Brain pericyte (primary cell): ENCODE measurements at regions not wholly inside any gene's neighbourhood (a gene's known extent, or its start where the extent isn't known, plus 50 kb on each side); places are given as distances from the start of the nearest gene placed in this dataset.

Source experiments
- DNase-seq: peaks from one replicate; pipeline ENCODE4 v3.0.0-alpha.2; 2012; ENCODE audit warnings: low read depth, low spot score

GRCh38 chr5:7955476-7955875 lies 86.5 kb downstream of the MTRR start:
- DNase-seq, result no peak

GRCh38 chr5:7957329-7957728 lies 88.4 kb downstream of the MTRR start:
- DNase-seq, result no peak

- DNase-seq, result no peak
These were observed 91.2 kb downstream of the MTRR start for GRCh38 chr5:7960142-7960541.

GRCh38 chr5:7961540-7961939 lies 92.6 kb downstream of the MTRR start:
- no peak for DNase-seq

- no peak for DNase-seq
These were observed 101.9 kb downstream of the MTRR start for GRCh38 chr5:7970816-7971215.

- DNase-seq, result no peak
These were observed 107.7 kb downstream of the MTRR start for GRCh38 chr5:7976411-7977190.

- no peak for DNase-seq
These were observed 109.2 kb downstream of the MTRR start for GRCh38 chr5:7978114-7978513.

- no peak for DNase-seq
These were observed 110.0 kb downstream of the MTRR start for GRCh38 chr5:7978991-7979390.

- no peak for DNase-seq
These were observed 111.9 kb downstream of the MTRR start for GRCh38 chr5:7980881-7981280.

- DNase-seq, result no peak
These were observed 114.5 kb downstream of the MTRR start for GRCh38 chr5:7983433-7983832.

- DNase-seq, result no peak
These were observed 122.3 kb downstream of the MTRR start for GRCh38 chr5:7991125-7991821.

- DNase-seq, result no peak
These were observed 126.8 kb downstream of the MTRR start for GRCh38 chr5:7995688-7996294.

GRCh38 chr5:8005416-8005815 lies 136.5 kb downstream of the MTRR start:
- no peak for DNase-seq

- DNase-seq, result no peak
These were observed 143.4 kb downstream of the MTRR start for GRCh38 chr5:8012131-8012977.

GRCh38 chr5:8013948-8014710 lies 145.2 kb downstream of the MTRR start:
- no peak for DNase-seq

- no peak for DNase-seq
These were observed 150.8 kb downstream of the MTRR start for GRCh38 chr5:8019719-8020218.

- no peak for DNase-seq
These were observed 152.0 kb downstream of the MTRR start for GRCh38 chr5:8020861-8021514.

- DNase-seq, result no peak
These were observed 159.3 kb downstream of the MTRR start for GRCh38 chr5:8028243-8028642.

GRCh38 chr5:8033261-8033660 lies 164.3 kb downstream of the MTRR start:
- DNase-seq, result no peak

GRCh38 chr5:8034852-8035251 lies 165.9 kb downstream of the MTRR start:
- DNase-seq, result no peak
